ENCODE measurements at regions not wholly inside any gene's neighbourhood (a gene's known extent, or its start where the extent isn't known, plus 50 kb on each side); places are given as distances from the start of the nearest gene placed in this dataset.

GRCh38 chr3:182214416-182214815, 502.7 kb downstream of the SOX2 start:
- H3K18ac ChIP-seq (ENCODE audit: low read depth, low read length) = no peak overlapping the region
- no peak overlapping the region for H3K4me2 ChIP-seq (ENCODE audit: low read depth, low read length)
- H3K14ac ChIP-seq (replicated peaks; ENCODE audit: low read depth, low read length) = no peak overlapping the region
- no peak overlapping the region for H3K56ac ChIP-seq (ENCODE audit: extremely low read depth, insufficient read depth, low read length)
- no peak overlapping the region for H2AK9ac ChIP-seq (replicated peaks; ENCODE audit: low read depth, low read length, poor library complexity)
- no peak overlapping the region for H3K23ac ChIP-seq (ENCODE audit: low read depth, low read length)
- intact Hi-C loops (cut with micrococcal nuclease) (no loop called here), in situ Hi-C loops (cut with MboI; ENCODE audit: low sequenced_read_pairs) (no loop called here), dilution Hi-C loops (cut with HindIII; ENCODE audit: low sequenced_read_pairs, unreplicated experiment) (no loop called here)
- no peak overlapping the region for H4K91ac ChIP-seq (ENCODE audit: insufficient read depth, low read depth, low read length)
- CTCF ChIA-PET = interaction anchor here (1.1 kb wide), 1 partner anchor 14 kb away, joined by 3 read pairs; no protein-coding TSS in a partner anchor
- no peak for ATAC-seq (ENCODE audit: low read depth)
- no peak overlapping the region for H3K4me3 ChIP-seq (ENCODE audit: insufficient read depth, low read depth, low read length)
- H3K27ac ChIP-seq (ENCODE audit: insufficient read depth, low read length) = no peak overlapping the region
- H3K4ac ChIP-seq (ENCODE audit: low read depth, low read length) = no peak overlapping the region
- no peak overlapping the region for H3K9ac ChIP-seq (ENCODE audit: low read depth, low read length)
- no peak overlapping the region for H4K5ac ChIP-seq (ENCODE audit: low read depth, low read length)
- H2BK20ac ChIP-seq (ENCODE audit: low read depth, low read length) = no peak overlapping the region
- POLR2A ChIA-PET (ENCODE audit: unreplicated experiment) = no interaction called here
- H3K9me1 ChIP-seq (ENCODE audit: insufficient read depth, low read length) = no peaks in the 10 kb centered on the region
- H3K79me1 ChIP-seq (ENCODE audit: low read depth in 1 of 2, low read length in 2 of 2) = no peaks in the 10 kb centered on the region
- no peak overlapping the region for H2AFZ ChIP-seq (replicated peaks; ENCODE audit: low read length, poor library complexity)
- H4K20me1 ChIP-seq (ENCODE audit: insufficient read depth, low read length) = no peaks in the 10 kb centered on the region
- H3K4me1 ChIP-seq (ENCODE audit: control insufficient read depth, insufficient read depth, low read length) = no peaks in the 10 kb centered on the region
- H2BK15ac ChIP-seq (ENCODE audit: low read depth, low read length) = no peak overlapping the region
- H3K27me3 ChIP-seq (ENCODE audit: control insufficient read depth, insufficient read depth, low read length) = no peaks in the 10 kb centered on the region
- TF ChIP-seq ELK1 (IDR thresholded peaks at IDR 0.05; ENCODE audit: borderline replicate concordance, low read depth, low read length) (no peak), SMC3 (IDR thresholded peaks at IDR 0.05; ENCODE audit: low read depth, low read length) (no peak), RAD21 (IDR thresholded peaks at IDR 0.05; ENCODE audit: low read length) (no peak), RCOR1 (IDR thresholded peaks at IDR 0.05; ENCODE audit: insufficient replicate concordance, low read length) (no peak)
- H2AK5ac ChIP-seq (ENCODE audit: low read depth, low read length) = no peak overlapping the region
- no peaks in the 10 kb centered on the region for H3K36me3 ChIP-seq (ENCODE audit: control insufficient read depth, insufficient read depth, low read length)
- peaks cover 12% of the 10 kb centered on the region for H3K9me3 ChIP-seq (ENCODE audit: control insufficient read depth, insufficient read depth, low read length)
- WGBS, 2 experiments (ENCODE audit: extremely low coverage in 2 of 2, insufficient read length in 1 of 2) = no CpG with 5 or more reads among the region's 4 CpGs
- DNase-seq = no peak
- no peak overlapping the region for H4K8ac ChIP-seq (ENCODE audit: low read depth in 2 of 2, low read length in 2 of 2)
- no peak overlapping the region for H2BK5ac ChIP-seq (ENCODE audit: low read depth, low read length, poor library complexity, severe bottlenecking)
- no TSS peak for BruUV-seq (replicated peaks)
- no peak overlapping the region for H2BK120ac ChIP-seq (ENCODE audit: low read depth, low read length)
